Mesenchymal stem cell (in vitro differentiated cells and primary cell): ENCODE measurements at regions not wholly inside any gene's neighbourhood (a gene's known extent, or its start where the extent isn't known, plus 50 kb on each side); places are given as distances from the start of the nearest gene placed in this dataset.

Experiments used
- DNase-seq: peaks from one replicate; pipeline ENCODE4 v3.0.0-alpha.2; 2013
- H2AFZ ChIP-seq: one replicate; pipeline ENCODE4 v1.6.1; 2013; ENCODE audit warnings: low read depth, mild to moderate bottlenecking, control low read depth, inconsistent platforms, low read length, moderate library complexity
- H2AK5ac ChIP-seq: 2 replicates; pipeline ENCODE4 v1.6.1; 2013; ENCODE audit warnings: low read length, moderate library complexity, mild to moderate bottlenecking, inconsistent platforms; ENCODE audit not compliant: severe bottlenecking
- H2BK120ac ChIP-seq: one replicate; pipeline ENCODE4 v1.6.1; 2013; ENCODE audit warnings: low read depth, mild to moderate bottlenecking, inconsistent platforms, low read length, moderate library complexity
- H2BK12ac ChIP-seq, 2 experiments: one replicate each; pipeline ENCODE4 v1.6.1; 2013; ENCODE audit warnings: inconsistent platforms in 2 of 2, low read length in 2 of 2, mild to moderate bottlenecking in 2 of 2, moderate library complexity in 2 of 2, control low read depth in 1 of 2
- H2BK15ac ChIP-seq: one replicate; pipeline ENCODE4 v1.6.1; 2013; ENCODE audit warnings: mild to moderate bottlenecking, low read depth, inconsistent platforms; ENCODE audit not compliant: poor library complexity, severe bottlenecking
- H2BK5ac ChIP-seq: 2 replicates; pipeline ENCODE4 v1.6.1; 2013; ENCODE audit warnings: low read depth, mild to moderate bottlenecking, low read length, control low read depth, inconsistent platforms; ENCODE audit not compliant: poor library complexity, severe bottlenecking
- H3K14ac ChIP-seq, 2 experiments: one replicate each; pipeline ENCODE4 v1.6.1; 2013; ENCODE audit warnings: inconsistent platforms in 2 of 2, low read length in 2 of 2, control low read depth in 1 of 2, mild to moderate bottlenecking in 1 of 2, moderate library complexity in 1 of 2
- H3K18ac ChIP-seq, 2 experiments: one replicate each; pipeline ENCODE4 v1.6.1; 2013; ENCODE audit warnings: inconsistent platforms in 2 of 2, low read length in 2 of 2, control low read depth in 1 of 2, low read depth in 1 of 2, mild to moderate bottlenecking in 1 of 2
- H3K23ac ChIP-seq, 2 experiments: one replicate each; pipeline ENCODE4 v1.6.1; 2013; ENCODE audit warnings: inconsistent platforms in 2 of 2, low read length in 2 of 2, mild to moderate bottlenecking in 2 of 2, moderate library complexity in 2 of 2, control low read depth in 1 of 2
- H3K27ac ChIP-seq: 2 replicates; pipeline ENCODE4 v1.5.1; 2013; ENCODE audit warnings: mild to moderate bottlenecking, moderate library complexity, low read length, control low read depth, inconsistent platforms; ENCODE audit not compliant: poor library complexity, severe bottlenecking
- H3K27me3 ChIP-seq, 2 experiments: 2 replicates each; pipeline versions ENCODE4 v1.6.1 to v1.7.0; 2013; ENCODE audit warnings: low read length in 2 of 2, mild to moderate bottlenecking in 2 of 2, moderate library complexity in 2 of 2, control low read depth in 1 of 2, inconsistent platforms in 1 of 2; ENCODE audit not compliant: control insufficient read depth in 1 of 2, insufficient read depth in 1 of 2
- H3K36me3 ChIP-seq, 2 experiments: 2 replicates each; pipeline versions ENCODE4 v1.6.1 to v1.7.0; 2013; ENCODE audit warnings: low read length in 2 of 2, control low read depth in 1 of 2, inconsistent platforms in 1 of 2, low read depth in 1 of 2, mild to moderate bottlenecking in 1 of 2; ENCODE audit not compliant: insufficient read depth in 2 of 2, control insufficient read depth in 1 of 2
- H3K4ac ChIP-seq, 2 experiments: one replicate each; pipeline ENCODE4 v1.6.1; 2013; ENCODE audit warnings: inconsistent platforms in 2 of 2, low read length in 2 of 2, mild to moderate bottlenecking in 2 of 2, moderate library complexity in 2 of 2, control low read depth in 1 of 2, low read depth in 1 of 2
- H3K4me1 ChIP-seq: 2 replicates; pipeline ENCODE4 v1.6.1; 2013; ENCODE audit warnings: low read depth, low read length, control low read depth; ENCODE audit not compliant: control insufficient read depth, insufficient read depth
- H3K4me2 ChIP-seq: 2 replicates; pipeline ENCODE4 v1.6.1; 2013; ENCODE audit warnings: low read length, mild to moderate bottlenecking, inconsistent platforms; ENCODE audit not compliant: poor library complexity, severe bottlenecking
- H3K4me3 ChIP-seq, 2 experiments: 2 replicates each; pipeline versions ENCODE4 v1.5.1 to v1.7.0; 2013; ENCODE audit warnings: low read length in 2 of 2, mild to moderate bottlenecking in 2 of 2, control low read depth in 1 of 2, low read depth in 1 of 2; ENCODE audit not compliant: insufficient read depth in 1 of 2
- H3K79me1 ChIP-seq: replicated peaks from 2 replicates; pipeline ENCODE4 v1.6.1; 2013; ENCODE audit warnings: mild to moderate bottlenecking, control low read depth, low read length, inconsistent platforms; ENCODE audit not compliant: poor library complexity, severe bottlenecking
- H3K9ac ChIP-seq: 2 replicates; pipeline ENCODE4 v1.7.0; 2013; ENCODE audit warnings: mild to moderate bottlenecking, low read length, moderate library complexity
- H3K9me3 ChIP-seq: 2 replicates; pipeline ENCODE4 v1.7.0; 2013; ENCODE audit warnings: mild to moderate bottlenecking, low read length; ENCODE audit not compliant: control insufficient read depth
- H4K8ac ChIP-seq: one replicate; pipeline ENCODE4 v1.6.1; 2013; ENCODE audit warnings: inconsistent platforms, mild to moderate bottlenecking, low read length, moderate library complexity
- H4K91ac ChIP-seq: one replicate; pipeline ENCODE4 v1.6.1; 2013; ENCODE audit warnings: mild to moderate bottlenecking, low read length, inconsistent platforms
- WGBS: methylation state at CpG from one replicate; pipeline ENCODE4 v1.1.7; 2013; ENCODE audit warnings: mixed read lengths; 5-methylcytosine and 5-hydroxymethylcytosine counted together

DNA sequence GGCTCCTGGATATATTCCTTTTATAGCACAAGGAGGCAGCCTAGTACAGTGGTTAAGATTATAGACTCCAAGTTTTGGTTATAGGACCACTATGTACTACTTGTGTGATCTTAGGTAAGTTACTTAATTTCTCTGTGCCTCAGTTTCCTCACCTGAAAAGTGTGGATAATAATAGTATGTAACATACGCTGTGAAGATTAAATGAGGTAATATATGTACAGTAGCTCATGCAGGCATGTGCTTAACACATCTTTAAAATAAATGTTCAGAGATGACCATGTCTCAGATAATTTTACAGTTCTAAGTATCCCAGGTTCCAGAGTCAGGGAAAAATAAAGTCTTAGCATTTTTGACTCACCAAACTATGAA, 55.7 kb upstream of the TRABD2B start:
- 100% methylated on average over 1 of the region's 1 CpG for WGBS
- Histone ChIP-seq H3K27me3 (peaks cover 0 to 32% of the 10 kb centered on the region in 2 experiments), H3K79me1 (no peaks in the 10 kb centered on the region), H3K36me3 (no peaks in the 10 kb centered on the region), H3K4me1 (no peaks in the 10 kb centered on the region), H3K4me2 (no peak overlapping the region), H3K14ac (no peak overlapping the region), H3K27ac (no peak overlapping the region), H2AFZ (no peak overlapping the region), H2AK5ac (no peak overlapping the region), H2BK15ac (no peak overlapping the region), H3K4me3 (no peak overlapping the region), H3K4ac (no peak overlapping the region), H2BK120ac (no peak overlapping the region), H4K91ac (no peak overlapping the region), H4K8ac (no peak overlapping the region), H2BK12ac (no peak overlapping the region), H3K18ac (no peak overlapping the region), H3K9me3 (no peaks in the 10 kb centered on the region), H2BK5ac (no peak overlapping the region), H3K23ac (no peak overlapping the region), H3K9ac (no peak overlapping the region)
- no peak for DNase-seq

DNA sequence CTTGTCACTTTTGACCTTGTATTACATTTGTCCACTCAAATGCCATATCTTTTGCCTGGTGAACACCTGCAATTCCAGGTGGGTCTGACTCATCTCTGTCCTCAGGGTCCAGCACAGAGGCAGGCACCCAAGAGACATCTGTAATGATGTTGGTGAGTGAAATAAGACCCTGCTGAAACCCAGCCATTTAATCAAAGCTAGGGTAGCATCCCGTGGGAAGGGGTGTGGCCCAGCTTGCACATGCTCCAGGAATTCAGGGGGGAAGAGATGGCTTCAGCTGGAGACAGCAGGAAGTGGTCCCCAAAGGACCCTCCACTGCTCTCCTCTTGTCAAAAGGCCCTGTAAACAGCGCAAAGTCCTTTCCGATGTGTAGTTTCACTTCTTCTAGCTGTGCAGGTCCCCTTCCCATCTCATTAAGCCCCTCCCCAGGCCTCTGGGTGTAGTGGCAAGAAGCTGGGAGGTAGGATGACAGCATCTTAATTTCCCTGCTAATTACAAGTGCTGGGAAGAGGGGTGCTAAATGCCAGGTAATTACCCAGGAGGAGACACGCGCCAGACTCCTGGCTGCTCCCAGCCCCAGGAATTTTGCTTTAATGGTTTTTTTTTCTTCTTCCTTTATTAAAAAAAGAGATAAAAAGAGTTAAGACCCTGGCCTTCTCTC, 54.4 kb upstream of the TRABD2B start:
- Histone ChIP-seq H2AK5ac (no peak overlapping the region), H3K14ac (no peak overlapping the region), H2BK15ac (no peak overlapping the region), H3K36me3 (no peaks in the 10 kb centered on the region), H2AFZ (no peak overlapping the region), H2BK12ac (no peak overlapping the region), H3K9me3 (no peaks in the 10 kb centered on the region), H3K4me2 (no peak overlapping the region), H4K91ac (no peak overlapping the region), H3K79me1 (no peaks in the 10 kb centered on the region), H2BK120ac (no peak overlapping the region), H3K27ac (no peak overlapping the region), H3K27me3 (peaks cover 0 to 25% of the 10 kb centered on the region in 2 experiments), H3K4me3 (no peak overlapping the region), H3K4me1 (no peaks in the 10 kb centered on the region), H3K23ac (no peak overlapping the region), H3K9ac (no peak overlapping the region), H2BK5ac (no peak overlapping the region), H3K4ac (no peak overlapping the region), H4K8ac (no peak overlapping the region), H3K18ac (no peak overlapping the region)
- no peak for DNase-seq
- WGBS = 0% methylated on average over 1 of the region's 5 CpGs

DNA sequence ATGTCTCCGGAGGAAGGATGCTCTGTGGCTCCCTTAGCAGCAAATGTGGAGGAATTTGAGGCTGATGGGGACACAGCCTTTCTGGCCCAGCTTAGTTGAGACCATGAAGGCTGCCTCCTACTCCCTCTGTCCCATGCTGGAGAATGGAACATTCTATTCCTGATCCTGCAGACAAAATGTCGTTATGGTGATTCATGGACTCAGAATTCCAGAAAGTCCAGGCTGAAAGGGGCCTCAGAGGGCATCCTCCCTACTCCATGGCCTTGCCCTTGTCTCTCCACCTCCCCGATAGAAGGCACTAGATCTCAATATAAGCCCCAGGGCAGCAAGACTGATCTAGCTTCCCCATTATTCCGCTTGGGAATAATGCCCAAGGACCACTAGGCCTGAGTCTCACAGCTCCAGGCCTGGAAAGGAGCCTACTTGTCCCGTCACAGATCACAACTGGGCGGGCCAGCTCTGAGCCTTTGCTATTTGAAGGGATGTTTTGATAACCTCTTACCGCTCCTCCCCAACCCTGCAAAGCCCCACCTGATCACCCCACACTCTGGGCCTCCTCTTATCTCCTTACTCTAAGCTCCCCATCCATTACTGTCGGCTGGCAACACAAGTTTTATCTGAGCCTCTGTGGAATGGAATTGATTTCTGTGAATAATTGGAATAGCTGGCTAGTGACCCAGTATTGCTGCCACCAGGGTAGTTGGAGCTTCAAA, 52.8 kb upstream of the TRABD2B start:
- H2BK15ac ChIP-seq = no peak overlapping the region

DNA sequence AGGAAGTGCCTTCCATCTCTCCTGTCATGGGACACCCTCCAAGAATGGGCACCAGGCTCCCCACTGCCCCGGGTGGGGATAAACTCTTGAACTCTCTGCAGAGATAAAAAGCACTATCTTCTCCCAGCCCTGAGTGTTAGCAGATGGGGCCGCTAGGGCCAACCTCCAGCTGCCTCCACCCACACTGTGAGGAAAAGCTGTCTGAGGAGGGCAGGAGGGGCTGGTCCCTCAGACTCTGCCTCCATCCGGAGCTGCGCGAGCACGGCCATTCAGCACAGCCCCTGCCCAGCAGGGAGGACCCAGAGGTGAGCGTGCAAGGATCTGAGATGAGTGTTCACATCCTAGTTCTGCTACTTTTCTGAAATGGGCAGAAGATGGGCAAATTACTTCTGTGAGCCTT, 51.8 kb upstream of the TRABD2B start:
- Histone ChIP-seq H2BK120ac (no peak overlapping the region), H3K27ac (no peak overlapping the region), H2BK15ac (no peak overlapping the region), H3K23ac (no peak overlapping the region), H3K18ac (no peak overlapping the region), H3K4me2 (no peak overlapping the region), H3K14ac (no peak overlapping the region), H3K4me1 (no peaks in the 10 kb centered on the region), H3K27me3 (peaks cover 0 to 8% of the 10 kb centered on the region in 2 experiments), H2AFZ (no peak overlapping the region), H3K36me3 (no peaks in the 10 kb centered on the region), H3K4ac (no peak overlapping the region), H3K4me3 (no peak overlapping the region), H4K8ac (no peak overlapping the region), H2AK5ac (no peak overlapping the region), H3K79me1 (no peaks in the 10 kb centered on the region), H2BK12ac (no peak overlapping the region), H3K9me3 (no peaks in the 10 kb centered on the region), H2BK5ac (no peak overlapping the region), H4K91ac (no peak overlapping the region), H3K9ac (no peak overlapping the region)
- no peak for DNase-seq
- WGBS = 57% methylated on average over 6 of the region's 7 CpGs

More for the DNA sequence above, 52.8 kb upstream of the TRABD2B start:
- Histone ChIP-seq H3K79me1 (no peaks in the 10 kb centered on the region), H3K27me3 (peaks cover 0 to 11% of the 10 kb centered on the region in 2 experiments), H2AFZ (no peak overlapping the region), H2AK5ac (no peak overlapping the region), H3K9ac (no peak overlapping the region), H3K27ac (no peak overlapping the region), H3K36me3 (no peaks in the 10 kb centered on the region), H2BK120ac (no peak overlapping the region), H3K4me1 (no peaks in the 10 kb centered on the region), H3K4me2 (no peak overlapping the region), H3K9me3 (no peaks in the 10 kb centered on the region), H4K8ac (no peak overlapping the region), H2BK5ac (no peak overlapping the region), H2BK12ac (no peak overlapping the region), H4K91ac (no peak overlapping the region), H3K14ac (no peak overlapping the region), H3K23ac (no peak overlapping the region), H3K4ac (no peak overlapping the region), H3K18ac (no peak overlapping the region), H3K4me3 (no peak overlapping the region)
- 60% methylated on average over 8 of the region's 8 CpGs for WGBS
- no peak for DNase-seq
